ENCODE measurements at regions not wholly inside any gene's neighbourhood (a gene's known extent, or its start where the extent isn't known, plus 50 kb on each side); places are given as distances from the start of the nearest gene placed in this dataset.
A peak's percentile ranks its signal among the peaks of the same experiment; 100 is the strongest.
"Not testable (repeated sequence)": the region's sequence is repeated elsewhere in the genome, so short reads cannot be mapped to it uniquely, and the experiment has no call there.

- DNase-seq (ENCODE audit: low spot score in 2 of 2, unreplicated experiment in 2 of 2), result no peak
- no peak overlapping the region for H3K27ac Mint-ChIP-seq
- H3K36me3 Mint-ChIP-seq, result no peaks in the 10 kb centered on the region
- H3K4me1 Mint-ChIP-seq, result peaks cover 16% of the 10 kb centered on the region
- H3K9me3 Mint-ChIP-seq, result no peaks in the 10 kb centered on the region
- no peaks in the 10 kb centered on the region for H3K27me3 Mint-ChIP-seq (ENCODE audit: low read depth)
- H3K4me3 Mint-ChIP-seq, result no peak overlapping the region
- TF ChIP-seq CTCF (IDR thresholded peaks at IDR 0.05; ENCODE audit: unreplicated experiment), result no peak
Measured at GRCh38 chr6:15153191-15153590, 92.7 kb upstream of the JARID2 start.

- Mint-ChIP-seq H3K9me3 (no peaks in the 10 kb centered on the region), H3K4me3 (no peak overlapping the region), H3K27ac (no peak overlapping the region), H3K4me1 (peaks cover 20% of the 10 kb centered on the region), H3K36me3 (no peaks in the 10 kb centered on the region), H3K27me3 (ENCODE audit: low read depth) (no peaks in the 10 kb centered on the region)
- DNase-seq (ENCODE audit: low spot score in 2 of 2, unreplicated experiment in 2 of 2), result no peak
- TF ChIP-seq CTCF (IDR thresholded peaks at IDR 0.05; ENCODE audit: unreplicated experiment), result no peak
Measured at GRCh38 chr6:15157479-15157878, 88.4 kb upstream of the JARID2 start.

DNA sequence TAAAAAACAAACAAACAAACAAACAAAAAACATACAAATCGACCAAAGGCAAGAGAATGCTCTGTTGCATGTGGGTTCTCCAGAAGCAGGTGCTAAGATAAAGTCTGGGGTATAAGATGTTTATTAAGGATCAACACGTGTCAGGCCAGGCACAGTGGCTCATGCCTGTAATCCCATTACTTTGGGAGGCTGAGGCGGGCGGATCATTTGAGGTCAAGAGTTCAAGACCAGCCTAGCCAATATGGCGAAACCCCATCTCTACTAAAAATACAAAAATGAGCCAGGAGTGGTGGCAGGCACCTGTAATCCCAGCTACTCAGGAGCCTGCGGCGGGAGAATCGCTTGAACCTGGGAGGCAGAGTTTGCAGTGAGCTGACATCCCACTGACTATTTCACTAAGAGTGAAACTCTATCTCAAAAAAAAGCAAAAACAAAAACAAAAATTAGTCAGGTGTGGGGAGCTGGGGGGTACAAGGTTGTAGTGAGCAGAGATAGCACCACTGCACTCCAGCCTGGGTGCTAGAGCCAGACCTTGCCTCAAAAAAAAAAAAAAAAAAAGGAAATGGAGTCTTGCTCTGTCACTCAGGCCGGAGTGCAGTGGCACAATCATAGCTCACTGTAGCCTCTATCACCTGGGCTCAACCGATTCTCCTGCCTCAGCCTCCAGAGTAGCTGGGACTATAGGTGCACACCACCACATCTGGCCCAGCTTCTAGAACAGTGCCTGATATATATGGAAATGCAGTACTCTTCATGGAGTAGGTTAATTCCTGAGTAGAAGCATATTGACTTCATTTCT lies 86.8 kb upstream of the JARID2 start:
- Mint-ChIP-seq H3K36me3 (no peaks in the 10 kb centered on the region), H3K9me3 (no peaks in the 10 kb centered on the region), H3K4me3 (no peak overlapping the region), H3K27me3 (ENCODE audit: low read depth) (no peaks in the 10 kb centered on the region), H3K27ac (no peak overlapping the region), H3K4me1 (peaks cover 20% of the 10 kb centered on the region)
- no peak for DNase-seq (ENCODE audit: low spot score in 2 of 2, unreplicated experiment in 2 of 2)
- no peak for TF ChIP-seq CTCF (IDR thresholded peaks at IDR 0.05; ENCODE audit: unreplicated experiment)

- Mint-ChIP-seq H3K4me3 (no peak overlapping the region), H3K27me3 (ENCODE audit: low read depth) (no peaks in the 10 kb centered on the region), H3K36me3 (no peaks in the 10 kb centered on the region), H3K27ac (peak overlapping the region; percentile 80), H3K4me1 (peaks cover 19% of the 10 kb centered on the region), H3K9me3 (no peaks in the 10 kb centered on the region)
- no peak for DNase-seq (ENCODE audit: low spot score in 2 of 2, unreplicated experiment in 2 of 2)
- TF ChIP-seq CTCF (IDR thresholded peaks at IDR 0.05; ENCODE audit: unreplicated experiment), result no peak
Measured at GRCh38 chr6:15160812-15161211, 85.1 kb upstream of the JARID2 start.

GRCh38 chr6:15164855-15165254 lies 81.0 kb upstream of the JARID2 start:
- not testable (repeated sequence) for H3K27ac Mint-ChIP-seq; H3K4me3 Mint-ChIP-seq; H3K27me3 Mint-ChIP-seq (ENCODE audit: low read depth); H3K9me3 Mint-ChIP-seq; DNase-seq (ENCODE audit: low spot score in 2 of 2, unreplicated experiment in 2 of 2); H3K36me3 Mint-ChIP-seq
- H3K4me1 Mint-ChIP-seq, result peaks cover 11% of the 10 kb centered on the region

DNA sequence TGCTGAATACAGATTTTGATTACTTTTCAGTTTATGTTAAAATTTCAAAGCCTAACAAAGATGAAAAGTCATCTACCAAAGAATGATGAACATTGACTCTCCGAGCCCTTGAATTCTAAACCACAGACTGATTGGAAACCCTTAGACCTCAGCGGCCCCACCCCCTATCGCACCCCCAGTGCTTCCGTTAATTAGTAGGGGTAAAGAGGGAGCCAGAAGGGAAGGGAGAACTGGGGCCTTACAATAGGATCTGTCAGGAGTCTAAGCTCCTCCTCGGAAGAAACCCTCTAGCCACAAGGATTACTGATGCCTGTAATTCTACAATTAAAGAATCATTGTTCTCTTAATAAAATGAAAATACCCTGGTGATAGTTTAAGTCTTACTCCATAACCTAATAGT lies 79.7 kb upstream of the JARID2 start:
- Mint-ChIP-seq H3K27ac (no peak overlapping the region), H3K4me3 (no peak overlapping the region)
- no peak for TF ChIP-seq CTCF (IDR thresholded peaks at IDR 0.05; ENCODE audit: unreplicated experiment)

More for the DNA sequence above, 79.7 kb upstream of the JARID2 start:
- peaks cover 6% of the 10 kb centered on the region for H3K4me1 Mint-ChIP-seq
- no peak for DNase-seq (ENCODE audit: low spot score in 2 of 2, unreplicated experiment in 2 of 2)
- no peaks in the 10 kb centered on the region for H3K9me3 Mint-ChIP-seq
- no peaks in the 10 kb centered on the region for H3K36me3 Mint-ChIP-seq
- no peaks in the 10 kb centered on the region for H3K27me3 Mint-ChIP-seq (ENCODE audit: low read depth)
